ENCODE measurements at regions not wholly inside any gene's neighbourhood (a gene's known extent, or its start where the extent isn't known, plus 50 kb on each side); places are given as distances from the start of the nearest gene placed in this dataset.
A peak's percentile ranks its signal among the peaks of the same experiment; 100 is the strongest.
"Not testable (repeated sequence)": the region's sequence is repeated elsewhere in the genome, so short reads cannot be mapped to it uniquely, and the experiment has no call there.

DNA sequence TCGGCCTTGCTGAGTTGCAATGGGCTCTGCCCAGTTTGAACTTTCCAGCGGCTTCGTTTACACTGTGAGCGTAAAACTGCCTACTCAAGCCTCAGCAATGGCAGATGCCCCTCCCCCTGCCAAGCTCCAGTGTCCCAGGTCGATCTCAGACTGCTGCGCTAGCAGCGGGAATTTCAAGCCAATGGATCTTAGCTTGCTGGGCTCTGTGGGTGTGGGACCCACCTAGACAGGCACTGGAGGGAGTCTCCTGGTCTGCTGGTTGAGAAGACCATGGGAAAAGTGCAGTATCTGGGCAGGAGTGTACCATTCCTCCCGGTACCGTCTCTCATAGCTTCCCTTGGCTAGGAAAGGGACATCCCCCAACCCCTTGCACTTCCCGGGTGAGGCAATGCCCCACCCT lies 88.2 kb downstream of the KLHL28 start:
- peaks cover 0 to 11% (median 6%) of the 10 kb centered on the region in 7 donors for H3K9me3 Mint-ChIP-seq
- H3K27ac Mint-ChIP-seq: no peak overlapping the region
- no peaks in the 10 kb centered on the region for H3K4me1 ChIP-seq (ENCODE audit: control insufficient read depth, insufficient read depth, low read length, poor library complexity, severe bottlenecking)
- peaks cover 21% of the 10 kb centered on the region for H3K27me3 Mint-ChIP-seq
- H3K4me3 ChIP-seq (ENCODE audit: low read depth, low read length): no peak overlapping the region
- no peaks in the 10 kb centered on the region for H3K36me3 Mint-ChIP-seq
- ATAC-seq (ENCODE audit: low read depth in 2 of 2) (no peak), DNase-seq (no peak)
- no peaks in the 10 kb centered on the region for H3K9me3 ChIP-seq (ENCODE audit: control insufficient read depth in 2 of 2, low read length in 2 of 2)
- no peaks in the 10 kb centered on the region for H3K36me3 ChIP-seq (ENCODE audit: control insufficient read depth, insufficient read depth, low read length)
- H3K4me1 Mint-ChIP-seq: no peaks in the 10 kb centered on the region
- H3K4me3 Mint-ChIP-seq: no peak overlapping the region
- peaks cover 6% of the 10 kb centered on the region for H3K27me3 ChIP-seq (ENCODE audit: control insufficient read depth, insufficient read depth, low read length)
- H3K27ac ChIP-seq (ENCODE audit: insufficient read depth, low read length, poor library complexity, severe bottlenecking): no peak overlapping the region

DNA sequence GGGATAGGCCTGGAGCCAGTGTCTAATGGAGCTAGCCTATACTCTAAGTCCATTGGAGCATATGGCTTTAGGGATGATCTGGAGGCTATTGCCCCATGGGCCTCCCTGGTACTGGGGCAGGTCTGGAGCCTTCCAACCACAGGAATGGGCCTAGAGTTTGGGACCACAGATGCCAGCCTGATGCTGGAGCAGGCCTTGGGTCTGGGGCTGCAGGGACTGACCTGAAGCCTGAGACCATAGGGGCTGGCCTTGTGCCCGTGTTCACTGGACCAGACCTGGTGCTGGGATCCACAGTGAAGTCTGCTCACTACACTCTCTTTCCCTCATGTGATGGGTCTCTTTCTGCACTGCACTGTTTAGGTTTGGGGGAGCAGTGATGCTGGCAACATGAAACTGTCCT lies 95.0 kb downstream of the KLHL28 start:
- Histone ChIP-seq H3K4me1 (ENCODE audit: control insufficient read depth, insufficient read depth, low read length, poor library complexity, severe bottlenecking) (no peaks in the 10 kb centered on the region), H3K27ac (ENCODE audit: insufficient read depth, low read length, poor library complexity, severe bottlenecking) (no peak overlapping the region), H3K27me3 (ENCODE audit: control insufficient read depth, insufficient read depth, low read length) (no peaks in the 10 kb centered on the region), H3K36me3 (ENCODE audit: control insufficient read depth, insufficient read depth, low read length) (no peaks in the 10 kb centered on the region), H3K4me3 (ENCODE audit: low read depth, low read length) (no peak overlapping the region), H3K9me3 (ENCODE audit: control insufficient read depth in 2 of 2, low read length in 2 of 2) (no peaks in the 10 kb centered on the region)
- H3K4me3 Mint-ChIP-seq: no peak overlapping the region
- no peak overlapping the region for H3K27ac Mint-ChIP-seq
- ATAC-seq (ENCODE audit: low read depth in 2 of 2) (no peak), DNase-seq (no peak)
- peaks cover 0 to 7% (median 0%) of the 10 kb centered on the region in 7 donors for H3K9me3 Mint-ChIP-seq
- H3K27me3 Mint-ChIP-seq: peaks cover 8% of the 10 kb centered on the region
- no peaks in the 10 kb centered on the region for H3K4me1 Mint-ChIP-seq
- H3K36me3 Mint-ChIP-seq: no peaks in the 10 kb centered on the region

DNA sequence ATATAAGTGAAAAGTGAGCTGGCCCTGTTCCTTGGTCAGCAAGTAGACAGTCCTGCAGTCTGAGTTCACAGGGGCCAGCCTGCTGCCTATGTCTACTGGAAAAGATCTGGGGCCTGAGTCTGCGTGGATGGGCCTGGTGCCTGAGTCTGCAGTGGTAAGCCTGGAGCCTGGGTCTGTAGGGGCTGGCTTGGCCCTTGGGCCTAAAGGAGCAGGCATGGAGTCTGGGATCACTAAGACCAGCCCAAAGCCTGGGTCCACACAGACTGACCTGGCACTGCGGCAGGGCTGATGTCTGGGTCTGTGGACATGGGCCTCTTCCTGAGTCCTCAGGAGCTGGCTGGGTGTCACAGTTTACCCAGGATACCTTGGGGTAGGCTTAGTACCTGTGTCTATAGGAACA lies 95.4 kb downstream of the KLHL28 start:
- no peak overlapping the region for H3K27ac Mint-ChIP-seq
- ATAC-seq (ENCODE audit: low read depth in 2 of 2): no peak
- no peaks in the 10 kb centered on the region for H3K4me1 Mint-ChIP-seq
- H3K9me3 ChIP-seq (ENCODE audit: control insufficient read depth in 2 of 2, low read length in 2 of 2): no peaks in the 10 kb centered on the region
- no peak for DNase-seq
- no peaks in the 10 kb centered on the region for H3K36me3 Mint-ChIP-seq
- H3K4me3 Mint-ChIP-seq: no peak overlapping the region
- peaks cover 8% of the 10 kb centered on the region for H3K27me3 Mint-ChIP-seq
- no peak overlapping the region for H3K4me3 ChIP-seq (ENCODE audit: low read depth, low read length)
- peaks cover 0 to 7% (median 0%) of the 10 kb centered on the region in 7 donors for H3K9me3 Mint-ChIP-seq
- H3K36me3 ChIP-seq (ENCODE audit: control insufficient read depth, insufficient read depth, low read length): no peaks in the 10 kb centered on the region
- H3K27me3 ChIP-seq (ENCODE audit: control insufficient read depth, insufficient read depth, low read length): no peaks in the 10 kb centered on the region
- no peaks in the 10 kb centered on the region for H3K4me1 ChIP-seq (ENCODE audit: control insufficient read depth, insufficient read depth, low read length, poor library complexity, severe bottlenecking)
- no peak overlapping the region for H3K27ac ChIP-seq (ENCODE audit: insufficient read depth, low read length, poor library complexity, severe bottlenecking)

DNA sequence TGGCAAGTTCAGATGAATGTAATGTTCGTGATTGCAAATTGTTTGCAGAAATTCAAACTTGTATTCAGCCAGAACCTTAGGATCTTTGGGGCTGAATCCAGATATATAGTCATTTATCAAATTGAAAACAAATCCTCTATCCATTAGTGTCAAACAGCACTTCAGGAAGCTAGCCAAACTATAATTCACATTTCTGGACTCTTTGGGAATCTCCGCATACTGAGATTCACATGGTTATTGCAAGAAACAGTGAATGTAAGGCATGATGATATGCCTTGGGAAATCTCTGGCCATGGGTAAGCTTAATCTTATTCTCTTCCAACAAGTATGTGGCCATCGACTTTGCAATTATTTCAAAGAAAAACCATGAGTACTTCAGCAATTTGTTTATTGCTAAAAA lies 98.5 kb downstream of the KLHL28 start:
- Mint-ChIP-seq H3K9me3 (peaks cover 0 to 3% (median 0%) of the 10 kb centered on the region in 7 donors), H3K27me3 (peaks cover 23% of the 10 kb centered on the region), H3K4me3 (no peak overlapping the region), H3K36me3 (no peaks in the 10 kb centered on the region), H3K27ac (no peak overlapping the region), H3K4me1 (no peaks in the 10 kb centered on the region)
- Histone ChIP-seq H3K36me3 (ENCODE audit: control insufficient read depth, insufficient read depth, low read length) (no peaks in the 10 kb centered on the region), H3K27me3 (ENCODE audit: control insufficient read depth, insufficient read depth, low read length) (no peaks in the 10 kb centered on the region), H3K27ac (ENCODE audit: insufficient read depth, low read length, poor library complexity, severe bottlenecking) (no peak overlapping the region), H3K4me1 (ENCODE audit: control insufficient read depth, insufficient read depth, low read length, poor library complexity, severe bottlenecking) (no peaks in the 10 kb centered on the region), H3K9me3 (ENCODE audit: control insufficient read depth in 2 of 2, low read length in 2 of 2) (no peaks in the 10 kb centered on the region), H3K4me3 (ENCODE audit: low read depth, low read length) (no peak overlapping the region)
- DNase-seq (no peak), ATAC-seq (ENCODE audit: low read depth in 2 of 2) (no peak)

DNA sequence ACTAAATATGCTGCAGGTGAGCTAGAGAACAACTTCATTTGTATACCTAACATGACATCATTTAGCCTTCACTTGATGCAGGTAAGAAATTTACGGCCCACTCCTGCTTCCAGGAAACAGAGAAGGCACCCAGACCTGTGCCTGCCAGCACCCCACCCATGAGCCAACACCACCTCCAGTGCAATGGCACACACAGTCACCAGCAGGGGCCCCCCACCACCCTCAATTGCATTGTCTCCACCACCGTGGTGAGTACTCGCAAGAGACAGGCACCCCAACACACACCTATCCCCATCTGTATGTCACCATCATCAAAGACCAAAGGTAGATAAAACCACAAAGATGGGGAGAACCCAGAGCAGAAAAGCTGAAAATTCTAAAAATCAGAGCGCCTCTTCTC lies 107.6 kb downstream of the KLHL28 start:
- DNase-seq: peak in 1 of 3 donors; percentile 6
- ATAC-seq (ENCODE audit: low read depth in 2 of 2): no peak

DNA sequence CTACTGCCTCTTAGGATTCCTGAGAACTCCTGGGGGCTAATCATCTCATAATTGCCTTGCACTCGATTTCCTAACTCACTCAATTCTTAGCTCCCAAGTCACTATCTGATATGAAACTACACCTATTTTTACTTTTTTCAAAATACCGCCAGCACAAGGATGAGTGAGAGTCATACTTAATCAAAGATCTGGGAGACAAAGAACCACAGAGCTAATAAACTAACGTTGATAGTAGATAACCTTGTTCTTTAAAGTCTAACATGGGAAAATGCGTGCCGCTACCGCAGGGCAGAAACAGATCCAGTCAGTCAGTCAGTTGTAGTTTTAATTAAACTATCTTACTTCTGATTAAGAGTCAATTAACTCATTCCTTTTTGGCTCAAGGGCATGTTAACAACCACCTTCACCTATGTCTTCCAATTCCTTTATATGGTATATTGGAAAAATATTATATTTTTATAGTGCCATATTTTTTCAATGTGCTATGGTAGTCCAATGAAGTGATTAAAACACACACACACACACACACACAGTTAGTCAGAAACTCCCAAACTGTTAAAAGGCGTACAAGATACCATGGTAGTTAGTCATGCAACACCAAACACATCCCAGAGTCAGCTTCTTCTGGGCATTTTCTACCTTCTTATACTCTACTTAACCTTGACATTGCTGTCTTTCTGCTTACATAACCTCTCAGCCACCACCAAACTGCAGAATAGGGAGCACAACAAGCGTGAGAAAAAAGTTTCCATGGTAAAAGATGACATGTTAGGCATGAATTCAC lies 114.0 kb downstream of the KLHL28 start:
- no peak overlapping the region for H3K27ac Mint-ChIP-seq
- peaks cover 3% of the 10 kb centered on the region for H3K27me3 ChIP-seq (ENCODE audit: control insufficient read depth, insufficient read depth, low read length)
- no peak for ATAC-seq (ENCODE audit: low read depth in 2 of 2)
- H3K36me3 Mint-ChIP-seq: no peaks in the 10 kb centered on the region
- no peak overlapping the region for H3K4me3 Mint-ChIP-seq
- H3K4me1 ChIP-seq (ENCODE audit: control insufficient read depth, insufficient read depth, low read length, poor library complexity, severe bottlenecking): no peaks in the 10 kb centered on the region
- H3K4me3 ChIP-seq (ENCODE audit: low read depth, low read length): no peak overlapping the region
- H3K4me1 Mint-ChIP-seq: peaks cover 0 to 5% (median 2%) of the 10 kb centered on the region in 4 donors
- H3K36me3 ChIP-seq (ENCODE audit: control insufficient read depth, insufficient read depth, low read length): no peaks in the 10 kb centered on the region
- peaks cover 0 to 2% (median 0%) of the 10 kb centered on the region in 7 donors for H3K9me3 Mint-ChIP-seq
- H3K27ac ChIP-seq (ENCODE audit: insufficient read depth, low read length, poor library complexity, severe bottlenecking): no peak overlapping the region
- no peak for DNase-seq
- H3K27me3 Mint-ChIP-seq: peaks cover 25% of the 10 kb centered on the region
- H3K9me3 ChIP-seq (ENCODE audit: control insufficient read depth in 2 of 2, low read length in 2 of 2): no peaks in the 10 kb centered on the region

More for the DNA sequence above, 107.6 kb downstream of the KLHL28 start:
- Histone ChIP-seq H3K9me3 (ENCODE audit: control insufficient read depth in 2 of 2, low read length in 2 of 2) (no peaks in the 10 kb centered on the region), H3K4me1 (ENCODE audit: control insufficient read depth, insufficient read depth, low read length, poor library complexity, severe bottlenecking) (no peaks in the 10 kb centered on the region), H3K36me3 (ENCODE audit: control insufficient read depth, insufficient read depth, low read length) (no peaks in the 10 kb centered on the region), H3K4me3 (ENCODE audit: low read depth, low read length) (no peak overlapping the region), H3K27ac (ENCODE audit: insufficient read depth, low read length, poor library complexity, severe bottlenecking) (no peak overlapping the region), H3K27me3 (ENCODE audit: control insufficient read depth, insufficient read depth, low read length) (peaks cover 5% of the 10 kb centered on the region)
- Mint-ChIP-seq H3K27me3 (peaks cover 32% of the 10 kb centered on the region), H3K36me3 (no peaks in the 10 kb centered on the region), H3K27ac (no peak overlapping the region), H3K4me3 (no peak overlapping the region), H3K4me1 (no peaks in the 10 kb centered on the region), H3K9me3 (peaks cover 0 to 6% (median 1%) of the 10 kb centered on the region in 7 donors)

DNA sequence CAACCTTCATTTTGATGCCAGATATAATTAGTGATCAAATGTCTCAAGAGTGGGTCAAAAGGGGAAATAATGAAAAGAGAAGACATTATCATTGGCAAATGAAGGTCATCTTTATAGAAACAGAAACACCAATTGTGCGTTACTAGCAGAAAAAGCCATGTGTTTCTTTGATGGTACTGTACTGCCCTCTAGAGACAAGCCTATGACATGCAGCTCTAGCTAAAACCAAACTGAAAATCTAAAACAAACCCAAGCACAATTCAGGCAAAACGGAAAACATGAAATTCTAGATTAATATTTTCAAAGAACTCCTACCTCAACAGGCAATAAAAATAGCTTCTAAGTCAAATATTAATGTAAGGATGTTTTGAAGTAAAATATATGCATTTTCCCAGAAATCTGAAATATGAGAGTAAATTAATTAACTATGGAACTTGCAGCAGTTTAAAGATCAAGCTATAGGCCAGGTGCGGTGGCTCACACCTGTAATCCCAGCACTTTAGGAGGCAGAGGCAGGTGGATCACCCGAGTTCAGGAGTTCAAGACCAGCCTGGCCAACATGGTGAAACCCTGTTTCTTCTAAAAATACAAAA lies 115.4 kb downstream of the KLHL28 start:
- no peak overlapping the region for H3K4me3 Mint-ChIP-seq
- ATAC-seq (ENCODE audit: low read depth in 2 of 2): no peak
- Histone ChIP-seq H3K27ac (ENCODE audit: insufficient read depth, low read length, poor library complexity, severe bottlenecking) (no peak overlapping the region), H3K9me3 (ENCODE audit: control insufficient read depth in 2 of 2, low read length in 2 of 2) (no peaks in the 10 kb centered on the region), H3K4me1 (ENCODE audit: control insufficient read depth, insufficient read depth, low read length, poor library complexity, severe bottlenecking) (no peaks in the 10 kb centered on the region), H3K27me3 (ENCODE audit: control insufficient read depth, insufficient read depth, low read length) (no peaks in the 10 kb centered on the region), H3K36me3 (ENCODE audit: control insufficient read depth, insufficient read depth, low read length) (no peaks in the 10 kb centered on the region), H3K4me3 (ENCODE audit: low read depth, low read length) (no peak overlapping the region)
- no peaks in the 10 kb centered on the region for H3K36me3 Mint-ChIP-seq
- peaks cover 0 to 5% (median 2%) of the 10 kb centered on the region in 4 donors for H3K4me1 Mint-ChIP-seq
- DNase-seq: peak in 2 of 3 donors; percentile 42 to 47
- H3K9me3 Mint-ChIP-seq: peaks cover 0 to under 1% (median 0%) of the 10 kb centered on the region in 7 donors
- H3K27ac Mint-ChIP-seq: no peak overlapping the region
- H3K27me3 Mint-ChIP-seq: peaks cover 29% of the 10 kb centered on the region

DNA sequence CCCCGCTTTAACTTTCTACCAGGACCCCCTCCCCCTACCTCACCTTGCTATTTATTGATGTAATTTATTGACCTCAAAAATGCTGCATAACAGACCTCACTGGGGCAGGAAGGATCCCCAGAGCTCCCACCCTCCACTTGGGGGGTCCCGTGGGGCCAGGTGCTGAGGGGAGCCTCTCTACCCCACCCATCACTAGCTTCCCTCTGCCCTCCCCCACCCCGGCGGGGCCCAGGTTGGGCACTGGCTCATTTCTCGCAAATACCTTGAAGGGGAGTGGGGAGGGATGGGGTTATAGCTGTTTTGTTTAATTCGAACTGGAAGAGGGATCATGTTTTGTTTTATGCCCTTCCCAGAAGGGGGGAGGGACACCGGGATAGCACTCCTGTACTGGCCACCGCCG lies 125.8 kb downstream of the KLHL28 start:
- H3K27me3 Mint-ChIP-seq: peaks cover 15% of the 10 kb centered on the region
- ATAC-seq (ENCODE audit: low read depth in 2 of 2); H3K27ac Mint-ChIP-seq; H3K4me1 Mint-ChIP-seq; H3K9me3 ChIP-seq (ENCODE audit: control insufficient read depth in 2 of 2, low read length in 2 of 2); H3K36me3 ChIP-seq (ENCODE audit: control insufficient read depth, insufficient read depth, low read length); H3K4me1 ChIP-seq (ENCODE audit: control insufficient read depth, insufficient read depth, low read length, poor library complexity, severe bottlenecking); H3K27me3 ChIP-seq (ENCODE audit: control insufficient read depth, insufficient read depth, low read length); H3K27ac ChIP-seq (ENCODE audit: insufficient read depth, low read length, poor library complexity, severe bottlenecking); H3K4me3 Mint-ChIP-seq; H3K9me3 Mint-ChIP-seq; H3K36me3 Mint-ChIP-seq; DNase-seq; H3K4me3 ChIP-seq (ENCODE audit: low read depth, low read length): not testable (repeated sequence)
